ENCODE measurements at regions not wholly inside any gene's neighbourhood (a gene's known extent, or its start where the extent isn't known, plus 50 kb on each side); places are given as distances from the start of the nearest gene placed in this dataset.

- no peak for TF ChIP-seq CTCF (conservative IDR thresholded peaks at IDR 0.05)
- TF ChIP-seq EZH2 (IDR thresholded peaks at IDR 0.05; ENCODE audit: low read depth), result no peak
Observed at GRCh38 chr19:29076161-29076560, 136.8 kb downstream of the UQCRFS1 start.

All from PC-9 (cell line).